ENCODE measurements at regions not wholly inside any gene's neighbourhood (a gene's known extent, or its start where the extent isn't known, plus 50 kb on each side); places are given as distances from the start of the nearest gene placed in this dataset.

- TF ChIP-seq, protein P1, sequence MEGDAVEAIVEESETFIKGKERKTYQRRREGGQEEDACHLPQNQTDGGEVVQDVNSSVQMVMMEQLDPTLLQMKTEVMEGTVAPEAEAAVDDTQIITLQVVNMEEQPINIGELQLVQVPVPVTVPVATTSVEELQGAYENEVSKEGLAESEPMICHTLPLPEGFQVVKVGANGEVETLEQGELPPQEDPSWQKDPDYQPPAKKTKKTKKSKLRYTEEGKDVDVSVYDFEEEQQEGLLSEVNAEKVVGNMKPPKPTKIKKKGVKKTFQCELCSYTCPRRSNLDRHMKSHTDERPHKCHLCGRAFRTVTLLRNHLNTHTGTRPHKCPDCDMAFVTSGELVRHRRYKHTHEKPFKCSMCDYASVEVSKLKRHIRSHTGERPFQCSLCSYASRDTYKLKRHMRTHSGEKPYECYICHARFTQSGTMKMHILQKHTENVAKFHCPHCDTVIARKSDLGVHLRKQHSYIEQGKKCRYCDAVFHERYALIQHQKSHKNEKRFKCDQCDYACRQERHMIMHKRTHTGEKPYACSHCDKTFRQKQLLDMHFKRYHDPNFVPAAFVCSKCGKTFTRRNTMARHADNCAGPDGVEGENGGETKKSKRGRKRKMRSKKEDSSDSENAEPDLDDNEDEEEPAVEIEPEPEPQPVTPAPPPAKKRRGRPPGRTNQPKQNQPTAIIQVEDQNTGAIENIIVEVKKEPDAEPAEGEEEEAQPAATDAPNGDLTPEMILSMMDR (conservative IDR thresholded peaks at IDR 0.05; ENCODE audit: low read depth) = no peak
- POLR2A ChIA-PET (ENCODE audit: low non-redundant PET) = no interaction called here
- CTCF ChIA-PET = no interaction called here
- no peak for DNase-seq (ENCODE audit: low spot score)
- no peak overlapping the region for H3K27ac ChIP-seq
Measured at GRCh38 chr14:41144370-41144769, 462.3 kb upstream of the LRFN5 start.

DNA sequence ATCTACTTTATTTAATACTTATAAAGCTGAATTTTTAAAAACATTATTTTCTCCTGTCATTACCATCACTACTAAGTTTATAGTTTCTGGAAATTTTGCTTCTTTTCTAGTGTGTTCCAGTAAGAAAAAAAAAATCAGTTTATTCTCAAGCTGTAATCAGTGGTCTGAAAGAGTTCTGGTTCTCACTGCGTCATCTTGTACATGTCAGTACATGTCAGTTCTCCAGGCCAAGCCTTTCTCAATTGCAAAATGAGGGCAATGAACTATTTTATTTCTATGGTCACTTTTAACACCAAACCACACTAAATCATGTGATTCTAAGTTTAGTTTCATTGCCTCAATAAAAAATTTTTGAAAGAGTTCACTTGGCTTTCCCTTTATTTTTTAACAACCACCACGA is 468.9 kb upstream of the LRFN5 start:
- no peak overlapping the region for H3K27ac ChIP-seq
- TF ChIP-seq, protein P1 (conservative IDR thresholded peaks at IDR 0.05; ENCODE audit: low read depth) = no peak
- POLR2A ChIA-PET (ENCODE audit: low non-redundant PET) = no interaction called here
- peak; percentile 8 for DNase-seq (ENCODE audit: low spot score)
- CTCF ChIA-PET = no interaction called here

GRCh38 chr14:41130274-41130673 is 476.4 kb upstream of the LRFN5 start:
- no peak for DNase-seq (ENCODE audit: low spot score)
- CTCF ChIA-PET = no interaction called here
- TF ChIP-seq, protein P1 (conservative IDR thresholded peaks at IDR 0.05; ENCODE audit: low read depth) = no peak
- POLR2A ChIA-PET (ENCODE audit: low non-redundant PET) = no interaction called here
- no peak overlapping the region for H3K27ac ChIP-seq

DNA sequence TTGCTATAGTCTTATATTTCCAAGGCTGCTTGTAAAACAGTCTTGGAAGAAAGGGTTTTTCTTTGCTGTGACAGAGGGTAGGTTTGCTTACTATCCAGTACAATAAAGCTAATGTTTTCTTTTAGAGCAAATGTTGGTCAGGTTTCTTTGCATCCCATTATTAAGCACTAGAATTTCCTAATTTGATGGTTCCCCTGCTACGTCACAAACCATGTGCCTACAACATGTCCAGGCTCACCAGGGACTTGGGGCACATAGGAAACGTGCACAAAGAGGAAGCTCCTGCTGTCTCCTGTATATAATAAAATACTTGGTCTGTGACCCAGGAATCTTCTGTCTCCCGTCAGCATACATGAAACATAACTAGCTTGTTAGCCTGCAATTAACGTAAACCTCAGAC is 486.3 kb upstream of the LRFN5 start:
- no peak overlapping the region for H3K27ac ChIP-seq
- CTCF ChIA-PET = interaction anchor here (0.7 kb wide), 1 partner anchor 9 kb away, joined by 4 read pairs; no protein-coding TSS in a partner anchor
- TF ChIP-seq, protein P1 (conservative IDR thresholded peaks at IDR 0.05; ENCODE audit: low read depth) = no peak
- no peak for DNase-seq (ENCODE audit: low spot score)
- POLR2A ChIA-PET (ENCODE audit: low non-redundant PET) = no interaction called here

GRCh38 chr14:41096131-41096530 is 510.5 kb upstream of the LRFN5 start:
- no peak for DNase-seq (ENCODE audit: low spot score)
- H3K27ac ChIP-seq = no peak overlapping the region
- TF ChIP-seq, protein P1 (conservative IDR thresholded peaks at IDR 0.05; ENCODE audit: low read depth) = no peak
- POLR2A ChIA-PET (ENCODE audit: low non-redundant PET) = no interaction called here
- CTCF ChIA-PET = interaction anchor here (0.6 kb wide), 1 partner anchor 506 kb away, joined by 3 read pairs; no protein-coding TSS in a partner anchor

GRCh38 chr14:41087056-41087455 is 519.6 kb upstream of the LRFN5 start:
- no peak for DNase-seq (ENCODE audit: low spot score)
- TF ChIP-seq, protein P1 (conservative IDR thresholded peaks at IDR 0.05; ENCODE audit: low read depth) = no peak

DNA sequence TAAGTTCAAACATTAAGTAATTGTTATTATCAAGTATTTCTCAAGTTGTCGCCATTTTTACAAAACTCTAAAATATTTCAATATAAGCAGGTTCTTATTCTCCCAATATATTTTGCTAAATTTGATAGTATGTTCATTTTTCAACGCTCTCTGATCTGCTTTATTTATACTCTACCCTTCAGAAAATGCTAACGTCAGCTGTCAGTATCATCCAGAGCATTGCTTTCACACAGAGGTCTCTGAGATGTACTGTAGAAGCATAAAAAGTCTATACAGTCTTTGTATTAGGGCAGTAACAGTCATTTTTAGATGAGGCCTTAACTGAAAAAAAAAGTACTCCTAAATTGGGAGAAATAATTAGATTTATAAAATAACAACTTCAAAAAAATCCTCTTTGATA is 533.1 kb upstream of the LRFN5 start:
- CTCF ChIA-PET = no interaction called here
- TF ChIP-seq, protein P1 (conservative IDR thresholded peaks at IDR 0.05; ENCODE audit: low read depth) = no peak
- POLR2A ChIA-PET (ENCODE audit: low non-redundant PET) = no interaction called here
- no peak overlapping the region for H3K27ac ChIP-seq
- DNase-seq (ENCODE audit: low spot score) = no peak

More at GRCh38 chr14:41087056-41087455, 519.6 kb upstream of the LRFN5 start:
- ChIA-PET CTCF (no interaction called here), POLR2A (ENCODE audit: low non-redundant PET) (no interaction called here)
- no peak overlapping the region for H3K27ac ChIP-seq

All from RWPE1 (cell line).